ENCODE measurements at regions not wholly inside any gene's neighbourhood (a gene's known extent, or its start where the extent isn't known, plus 50 kb on each side); places are given as distances from the start of the nearest gene placed in this dataset.

DNA sequence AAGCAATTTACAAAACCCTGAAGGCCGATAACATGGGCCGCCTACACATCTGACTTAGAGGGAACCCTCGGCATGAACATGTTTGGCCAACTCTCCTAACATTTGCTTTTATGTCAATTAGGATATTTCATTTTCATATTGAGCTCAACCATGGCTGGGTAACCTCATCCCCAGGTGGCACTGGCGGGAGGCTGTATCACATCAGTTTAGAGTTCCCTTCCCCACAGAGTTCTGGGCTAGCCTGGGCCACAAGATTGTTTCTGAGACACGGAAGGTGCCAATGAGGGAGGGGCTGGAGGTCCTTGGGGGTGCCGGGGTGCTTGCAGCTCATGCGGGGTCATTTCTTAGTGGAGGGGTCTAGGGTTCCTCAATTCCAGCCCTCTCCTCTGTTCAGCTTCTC lies 386.5 kb upstream of the MKI67 start:
- no peak overlapping the region for H3K27ac ChIP-seq (ENCODE audit: low read depth, low read length)
- TF ChIP-seq, protein P1, sequence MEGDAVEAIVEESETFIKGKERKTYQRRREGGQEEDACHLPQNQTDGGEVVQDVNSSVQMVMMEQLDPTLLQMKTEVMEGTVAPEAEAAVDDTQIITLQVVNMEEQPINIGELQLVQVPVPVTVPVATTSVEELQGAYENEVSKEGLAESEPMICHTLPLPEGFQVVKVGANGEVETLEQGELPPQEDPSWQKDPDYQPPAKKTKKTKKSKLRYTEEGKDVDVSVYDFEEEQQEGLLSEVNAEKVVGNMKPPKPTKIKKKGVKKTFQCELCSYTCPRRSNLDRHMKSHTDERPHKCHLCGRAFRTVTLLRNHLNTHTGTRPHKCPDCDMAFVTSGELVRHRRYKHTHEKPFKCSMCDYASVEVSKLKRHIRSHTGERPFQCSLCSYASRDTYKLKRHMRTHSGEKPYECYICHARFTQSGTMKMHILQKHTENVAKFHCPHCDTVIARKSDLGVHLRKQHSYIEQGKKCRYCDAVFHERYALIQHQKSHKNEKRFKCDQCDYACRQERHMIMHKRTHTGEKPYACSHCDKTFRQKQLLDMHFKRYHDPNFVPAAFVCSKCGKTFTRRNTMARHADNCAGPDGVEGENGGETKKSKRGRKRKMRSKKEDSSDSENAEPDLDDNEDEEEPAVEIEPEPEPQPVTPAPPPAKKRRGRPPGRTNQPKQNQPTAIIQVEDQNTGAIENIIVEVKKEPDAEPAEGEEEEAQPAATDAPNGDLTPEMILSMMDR (IDR thresholded peaks at IDR 0.05; ENCODE audit: low read depth, low read length): no peak
- H3K27me3 ChIP-seq (ENCODE audit: control insufficient read depth, insufficient read depth, low read length): no peaks in the 10 kb centered on the region
- H3K9me3 ChIP-seq (ENCODE audit: control insufficient read depth, insufficient read depth, low read length): peaks cover 61% of the 10 kb centered on the region
- ChIA-PET POLR2A (no interaction called here), CTCF (no interaction called here)
- DNase-seq (ENCODE audit: low read depth, low spot score): no peak
- no peak overlapping the region for H3K4me3 ChIP-seq (ENCODE audit: low read depth, low read length)

DNA sequence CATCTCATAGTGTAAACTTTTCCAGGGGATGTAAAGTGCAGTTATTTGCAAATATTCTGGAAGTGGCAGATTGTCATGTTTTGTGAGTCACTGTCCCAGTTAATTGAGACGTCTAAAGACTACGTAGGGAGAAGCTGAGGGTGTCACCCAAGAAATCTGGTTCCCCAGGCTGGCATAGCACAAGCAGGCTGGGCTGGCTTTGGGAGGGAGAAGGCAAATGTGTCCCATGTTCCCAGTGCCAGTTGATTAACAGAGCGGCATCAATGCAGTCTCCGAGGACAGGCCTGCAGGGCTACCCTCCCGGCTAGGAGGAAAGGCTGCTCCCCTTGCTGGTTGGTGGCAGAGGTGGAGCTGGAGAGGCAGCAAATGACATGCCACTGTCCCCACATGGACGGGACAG lies 388.3 kb upstream of the MKI67 start:
- CTCF ChIA-PET: no interaction called here
- Histone ChIP-seq H3K4me3 (ENCODE audit: low read depth, low read length) (no peak overlapping the region), H3K27ac (ENCODE audit: low read depth, low read length) (no peak overlapping the region), H3K27me3 (ENCODE audit: control insufficient read depth, insufficient read depth, low read length) (no peaks in the 10 kb centered on the region), H3K9me3 (ENCODE audit: control insufficient read depth, insufficient read depth, low read length) (peaks cover 70% of the 10 kb centered on the region)
- no peak for DNase-seq (ENCODE audit: low read depth, low spot score)
- POLR2A ChIA-PET: no interaction called here
- TF ChIP-seq, protein P1 (IDR thresholded peaks at IDR 0.05; ENCODE audit: low read depth, low read length): no peak

DNA sequence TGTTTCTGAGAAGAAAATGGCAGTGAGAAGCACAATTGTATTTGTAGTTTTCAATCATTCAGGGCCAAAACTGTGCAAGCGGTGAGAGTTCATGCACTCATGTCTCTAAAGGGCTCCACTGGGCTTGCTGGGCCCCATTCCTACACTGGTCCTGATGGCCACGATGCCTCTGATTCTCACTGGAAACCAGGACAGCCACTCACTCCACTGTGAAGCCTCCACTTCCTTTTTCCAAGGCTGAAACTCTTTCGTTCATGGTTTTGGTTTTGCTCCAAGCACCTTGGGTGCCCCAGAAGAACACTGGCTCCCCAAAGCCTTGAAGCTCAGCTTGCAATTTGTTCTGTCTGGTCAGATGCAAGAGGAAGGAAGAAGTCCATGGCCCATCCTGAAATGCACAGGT lies 390.0 kb upstream of the MKI67 start:
- CTCF ChIA-PET: no interaction called here
- POLR2A ChIA-PET: no interaction called here

DNA sequence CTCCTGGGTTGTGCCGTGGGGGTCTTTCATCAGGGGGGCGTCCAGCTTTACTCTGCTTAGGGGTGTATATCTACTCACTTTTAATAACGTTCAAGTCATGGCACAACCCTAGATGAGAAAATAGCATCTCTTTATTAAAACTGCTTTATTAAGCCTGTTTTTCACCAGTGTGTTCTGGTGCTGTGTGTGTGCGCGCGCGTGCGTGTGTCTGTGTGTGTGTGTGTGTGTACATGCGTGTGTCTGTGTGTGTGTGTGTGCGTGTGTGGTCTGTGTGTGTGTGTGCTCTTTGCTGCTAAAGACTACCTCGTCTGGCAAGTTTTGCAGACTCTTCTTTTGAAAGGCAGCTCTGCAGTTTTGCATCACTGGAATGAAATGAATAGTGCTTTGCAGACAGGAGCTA lies 390.9 kb upstream of the MKI67 start:
- TF ChIP-seq, protein P1 (IDR thresholded peaks at IDR 0.05; ENCODE audit: low read depth, low read length): no peak
- DNase-seq (ENCODE audit: low read depth, low spot score): no peak
- Histone ChIP-seq H3K27ac (ENCODE audit: low read depth, low read length) (no peak overlapping the region), H3K9me3 (ENCODE audit: control insufficient read depth, insufficient read depth, low read length) (peaks cover 73% of the 10 kb centered on the region), H3K4me3 (ENCODE audit: low read depth, low read length) (no peak overlapping the region), H3K27me3 (ENCODE audit: control insufficient read depth, insufficient read depth, low read length) (no peaks in the 10 kb centered on the region)
- CTCF ChIA-PET: no interaction called here
- POLR2A ChIA-PET: no interaction called here

More for the DNA sequence above, 390.0 kb upstream of the MKI67 start:
- TF ChIP-seq, protein P1 (IDR thresholded peaks at IDR 0.05; ENCODE audit: low read depth, low read length): no peak
- H3K4me3 ChIP-seq (ENCODE audit: low read depth, low read length): no peak overlapping the region
- no peak for DNase-seq (ENCODE audit: low read depth, low spot score)
- no peaks in the 10 kb centered on the region for H3K27me3 ChIP-seq (ENCODE audit: control insufficient read depth, insufficient read depth, low read length)
- H3K27ac ChIP-seq (ENCODE audit: low read depth, low read length): no peak overlapping the region
- H3K9me3 ChIP-seq (ENCODE audit: control insufficient read depth, insufficient read depth, low read length): peaks cover 73% of the 10 kb centered on the region

DNA sequence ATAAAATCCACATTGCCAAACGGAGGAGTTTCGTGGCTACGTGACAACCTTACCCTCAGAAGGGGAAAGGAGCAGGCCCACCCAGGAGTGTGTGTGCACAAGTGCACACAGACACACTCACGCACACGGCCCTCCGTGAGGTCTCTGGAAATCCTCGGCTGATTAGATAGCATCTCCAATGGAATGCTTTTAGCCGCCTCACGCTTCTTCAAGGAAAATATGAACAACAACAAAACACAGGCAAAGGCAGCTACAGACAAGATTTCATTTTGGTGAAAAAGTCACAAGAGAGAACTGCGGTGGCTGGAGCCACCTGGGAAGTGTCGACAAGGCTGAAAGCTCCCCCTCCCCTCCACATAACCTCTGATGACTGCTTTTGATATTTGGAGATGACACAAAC lies 391.8 kb upstream of the MKI67 start:
- H3K27ac ChIP-seq (ENCODE audit: low read depth, low read length): no peak overlapping the region
- H3K9me3 ChIP-seq (ENCODE audit: control insufficient read depth, insufficient read depth, low read length): peaks cover 73% of the 10 kb centered on the region
- POLR2A ChIA-PET: no interaction called here
- no peak for DNase-seq (ENCODE audit: low read depth, low spot score)
- TF ChIP-seq, protein P1 (IDR thresholded peaks at IDR 0.05; ENCODE audit: low read depth, low read length): no peak
- no peaks in the 10 kb centered on the region for H3K27me3 ChIP-seq (ENCODE audit: control insufficient read depth, insufficient read depth, low read length)
- no peak overlapping the region for H3K4me3 ChIP-seq (ENCODE audit: low read depth, low read length)
- CTCF ChIA-PET: no interaction called here
